ENCODE measurements at regions not wholly inside any gene's neighbourhood (a gene's known extent, or its start where the extent isn't known, plus 50 kb on each side); places are given as distances from the start of the nearest gene placed in this dataset.

GRCh38 chr11:106177311-106177710 lies 99.8 kb downstream of the AASDHPPT start:
- DNase-seq, result no peak
- Mint-ChIP-seq H3K4me1 (peaks cover 13% of the 10 kb centered on the region), H3K27me3 (ENCODE audit: low read depth, poor library complexity) (no peaks in the 10 kb centered on the region), H3K27ac (no peak overlapping the region), H3K9me3 (peaks cover 15% of the 10 kb centered on the region), H3K4me3 (no peak overlapping the region), H3K36me3 (ENCODE audit: low read depth) (no peaks in the 10 kb centered on the region)
- TF ChIP-seq, protein P1, sequence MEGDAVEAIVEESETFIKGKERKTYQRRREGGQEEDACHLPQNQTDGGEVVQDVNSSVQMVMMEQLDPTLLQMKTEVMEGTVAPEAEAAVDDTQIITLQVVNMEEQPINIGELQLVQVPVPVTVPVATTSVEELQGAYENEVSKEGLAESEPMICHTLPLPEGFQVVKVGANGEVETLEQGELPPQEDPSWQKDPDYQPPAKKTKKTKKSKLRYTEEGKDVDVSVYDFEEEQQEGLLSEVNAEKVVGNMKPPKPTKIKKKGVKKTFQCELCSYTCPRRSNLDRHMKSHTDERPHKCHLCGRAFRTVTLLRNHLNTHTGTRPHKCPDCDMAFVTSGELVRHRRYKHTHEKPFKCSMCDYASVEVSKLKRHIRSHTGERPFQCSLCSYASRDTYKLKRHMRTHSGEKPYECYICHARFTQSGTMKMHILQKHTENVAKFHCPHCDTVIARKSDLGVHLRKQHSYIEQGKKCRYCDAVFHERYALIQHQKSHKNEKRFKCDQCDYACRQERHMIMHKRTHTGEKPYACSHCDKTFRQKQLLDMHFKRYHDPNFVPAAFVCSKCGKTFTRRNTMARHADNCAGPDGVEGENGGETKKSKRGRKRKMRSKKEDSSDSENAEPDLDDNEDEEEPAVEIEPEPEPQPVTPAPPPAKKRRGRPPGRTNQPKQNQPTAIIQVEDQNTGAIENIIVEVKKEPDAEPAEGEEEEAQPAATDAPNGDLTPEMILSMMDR (IDR thresholded peaks at IDR 0.05), result no peak

DNA sequence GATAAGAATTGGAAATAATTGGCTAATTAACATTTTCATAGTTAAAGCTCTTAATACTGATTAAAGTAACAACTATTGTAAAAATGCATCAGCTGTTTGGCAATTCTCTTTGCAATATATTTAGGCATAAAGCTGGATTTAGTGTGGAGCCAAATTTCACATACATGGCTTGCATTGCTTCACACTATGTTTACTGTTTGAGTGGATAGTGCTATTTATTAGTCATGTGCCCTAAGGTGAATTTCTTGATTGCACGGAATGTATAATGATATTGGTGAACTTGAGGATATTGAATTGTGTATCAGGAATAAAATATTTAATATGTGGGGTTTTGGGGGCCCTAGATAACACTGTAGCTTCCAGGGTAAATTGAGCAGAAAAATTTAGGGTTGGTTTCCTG lies 100.9 kb downstream of the AASDHPPT start:
- Mint-ChIP-seq H3K4me1 (peaks cover 7% of the 10 kb centered on the region), H3K36me3 (ENCODE audit: low read depth) (no peaks in the 10 kb centered on the region), H3K4me3 (no peak overlapping the region), H3K27ac (no peak overlapping the region), H3K27me3 (ENCODE audit: low read depth, poor library complexity) (no peaks in the 10 kb centered on the region), H3K9me3 (peaks cover 18% of the 10 kb centered on the region)
- TF ChIP-seq, protein P1 (IDR thresholded peaks at IDR 0.05), result no peak
- no peak for DNase-seq

DNA sequence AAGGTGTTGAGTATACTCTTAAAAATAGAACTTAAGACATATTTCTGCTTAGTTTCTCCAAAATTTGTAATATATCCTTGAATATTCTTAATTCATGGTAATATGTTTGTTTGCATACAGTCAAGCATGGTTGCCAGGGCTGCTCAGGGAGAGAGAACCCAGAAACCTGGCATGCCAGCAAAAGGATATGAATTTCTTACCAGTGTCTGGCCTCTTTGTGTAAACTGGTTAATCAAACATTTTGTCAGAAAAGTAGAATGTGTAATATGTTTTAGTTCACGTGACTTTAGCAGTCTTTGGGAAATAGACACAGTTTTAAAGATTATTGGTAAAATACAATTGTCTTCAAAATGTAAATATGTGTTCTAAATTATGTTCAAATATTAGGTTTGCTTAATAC lies 101.6 kb downstream of the AASDHPPT start:
- Mint-ChIP-seq H3K27ac (no peak overlapping the region), H3K4me3 (no peak overlapping the region), H3K36me3 (ENCODE audit: low read depth) (no peaks in the 10 kb centered on the region), H3K27me3 (ENCODE audit: low read depth, poor library complexity) (no peaks in the 10 kb centered on the region), H3K4me1 (peaks cover under 1% of the 10 kb centered on the region), H3K9me3 (peaks cover 18% of the 10 kb centered on the region)
- TF ChIP-seq, protein P1 (IDR thresholded peaks at IDR 0.05), result no peak
- DNase-seq, result no peak

DNA sequence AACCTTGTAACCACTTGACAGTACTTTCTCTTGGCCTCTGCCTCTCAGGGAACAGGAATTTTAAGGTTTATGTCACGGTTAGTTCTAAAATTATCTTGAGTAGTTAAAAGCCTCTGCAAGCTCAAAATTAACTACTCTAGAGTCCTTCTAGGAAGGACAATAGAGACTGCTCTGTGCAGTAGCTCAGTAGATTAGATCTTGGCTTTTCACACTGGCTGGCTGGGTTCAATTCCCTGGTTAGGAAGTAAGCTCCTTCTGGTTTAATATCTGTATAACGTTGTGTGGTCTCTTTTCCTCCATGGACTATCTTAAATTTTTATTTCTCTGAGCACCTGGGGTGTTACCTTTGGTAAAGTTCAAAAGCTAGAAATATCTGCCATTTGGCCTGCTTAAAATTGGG lies 109.2 kb downstream of the AASDHPPT start:
- TF ChIP-seq, protein P1 (IDR thresholded peaks at IDR 0.05), result no peak
- Mint-ChIP-seq H3K9me3 (peaks cover 41% of the 10 kb centered on the region), H3K4me3 (no peak overlapping the region), H3K27ac (no peak overlapping the region), H3K4me1 (no peaks in the 10 kb centered on the region), H3K27me3 (ENCODE audit: low read depth, poor library complexity) (no peaks in the 10 kb centered on the region), H3K36me3 (ENCODE audit: low read depth) (no peaks in the 10 kb centered on the region)
- DNase-seq, result no peak

DNA sequence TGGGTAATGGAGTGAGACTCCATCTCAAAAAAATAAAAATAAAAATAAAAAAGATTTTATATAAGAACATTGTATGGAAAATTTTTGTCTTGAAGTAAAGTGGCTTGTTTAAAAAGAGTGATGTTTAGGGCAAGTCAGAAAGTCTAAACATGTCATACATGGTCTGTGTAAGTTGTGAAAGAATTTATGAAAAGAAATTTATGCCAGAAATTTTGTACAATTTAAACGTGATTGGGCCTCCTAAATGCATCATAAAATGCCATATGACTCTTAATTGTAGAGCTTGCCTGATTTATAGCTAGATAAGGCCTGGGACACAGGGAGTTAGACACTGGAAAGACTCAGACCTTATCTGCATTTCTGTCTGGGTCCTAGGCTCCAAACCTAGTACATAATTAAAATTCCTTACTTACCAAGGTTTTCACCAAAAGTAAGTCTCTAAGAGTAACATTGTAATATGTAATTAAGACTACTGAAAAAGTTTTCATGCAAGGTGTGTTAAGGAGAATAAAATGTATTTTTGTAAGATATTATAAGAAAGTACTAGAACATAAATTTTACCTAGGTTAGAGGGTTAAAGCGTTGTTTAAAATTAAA lies 110.5 kb downstream of the AASDHPPT start:
- no peak overlapping the region for H3K4me3 Mint-ChIP-seq
- H3K36me3 Mint-ChIP-seq (ENCODE audit: low read depth), result no peaks in the 10 kb centered on the region
- DNase-seq, result no peak
- H3K9me3 Mint-ChIP-seq, result peaks cover 33% of the 10 kb centered on the region
- H3K27ac Mint-ChIP-seq, result no peak overlapping the region
- TF ChIP-seq, protein P1 (IDR thresholded peaks at IDR 0.05), result no peak
- no peaks in the 10 kb centered on the region for H3K27me3 Mint-ChIP-seq (ENCODE audit: low read depth, poor library complexity)
- H3K4me1 Mint-ChIP-seq, result no peaks in the 10 kb centered on the region

DNA sequence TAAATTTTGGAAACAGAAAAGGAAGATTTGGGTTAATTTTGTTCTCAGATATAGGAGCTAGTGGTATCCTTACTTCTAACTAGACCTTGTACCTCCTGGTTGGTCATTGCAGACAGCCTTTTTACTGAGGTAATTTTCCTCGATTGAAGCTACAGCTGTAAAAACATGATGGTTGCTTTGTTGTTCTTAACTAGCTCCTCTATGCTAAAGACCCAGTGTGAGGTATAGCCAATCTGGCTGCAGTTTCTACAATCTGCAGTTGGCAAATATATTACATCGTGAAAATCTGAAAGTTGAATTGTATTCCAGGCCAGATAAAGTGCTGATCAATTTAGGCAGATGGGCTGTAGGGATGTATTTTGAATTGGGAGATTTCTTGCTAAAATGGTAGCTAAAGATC lies 116.5 kb downstream of the AASDHPPT start:
- TF ChIP-seq, protein P1 (IDR thresholded peaks at IDR 0.05), result no peak
- DNase-seq, result no peak
- H3K4me1 Mint-ChIP-seq, result peaks cover 4% of the 10 kb centered on the region
- peaks cover 3% of the 10 kb centered on the region for H3K27me3 Mint-ChIP-seq (ENCODE audit: low read depth, poor library complexity)
- H3K4me3 Mint-ChIP-seq, result no peak overlapping the region
- no peaks in the 10 kb centered on the region for H3K36me3 Mint-ChIP-seq (ENCODE audit: low read depth)
- no peak overlapping the region for H3K27ac Mint-ChIP-seq
- peaks cover 8% of the 10 kb centered on the region for H3K9me3 Mint-ChIP-seq

Data from nephron progenitor cell (in vitro differentiated cells).